Vagina (tissue), 2 donors: ENCODE measurements at regions not wholly inside any gene's neighbourhood (a gene's known extent, or its start where the extent isn't known, plus 50 kb on each side); places are given as distances from the start of the nearest gene placed in this dataset.
"Not testable (repeated sequence)": the region's sequence is repeated elsewhere in the genome, so short reads cannot be mapped to it uniquely, and the experiment has no call there.

Experiments used
- DNase-seq, 2 donors: peaks; one replicate each; pipeline ENCODE4 v3.0.0-alpha.2; 2017; ENCODE audit errors: extremely low spot score in 2 of 2
- H3K27ac ChIP-seq: fragments of 200-600 bp; sonication (generic); one replicate; pipeline ENCODE4 v1.5.1; 2019
- H3K27me3 ChIP-seq: fragments of 200-600 bp; sonication (generic); one replicate; pipeline ENCODE4 v1.5.1; 2019
- H3K36me3 ChIP-seq, 2 donors: fragments of 200-600 bp; sonication (generic); one replicate each; pipeline ENCODE4 v1.5.1; 2017 to 2019
- H3K4me1 ChIP-seq: fragments of 200-600 bp; sonication (generic); one replicate; pipeline ENCODE4 v1.5.1; 2019
- H3K4me3 ChIP-seq, 2 donors: fragments of 200-600 bp; sonication (generic); 1 replicate in 1 of 2; 2 replicates in 1 of 2; pipeline ENCODE4 v1.5.1; 2016 to 2019
- H3K9me3 ChIP-seq: fragments of 200-600 bp; sonication (generic); one replicate; pipeline ENCODE4 v1.5.1; 2019
- POLR2A ChIP-seq, 2 donors: fragments of 450-650 bp; IDR thresholded peaks; one replicate each; pipeline ENCODE4 v1.6.1; 2017; ENCODE audit warnings: antibody characterized with exemption in 2 of 2, mild to moderate bottlenecking in 2 of 2, moderate library complexity in 2 of 2
- POLR2AphosphoS5 ChIP-seq, 2 donors: sonication (generic); formaldehyde crosslinking; IDR thresholded peaks; one replicate each; pipeline ENCODE4 v1.9.0; 2017; ENCODE audit warnings: antibody characterized with exemption in 2 of 2, mild to moderate bottlenecking in 2 of 2, low read depth in 1 of 2; ENCODE audit not compliant: insufficient read depth in 1 of 2
- intact Hi-C: fragments of 100-400 bp; cut with DNase I; formaldehyde crosslinking; loops from one replicate; pipeline ENCODE4 v1.15.1; 2023
- TF ChIP-seq, protein P1 (sequence below), 3 experiments: fragments of 450-650 bp in 2 of 3; fragments of 200-600 bp in 1 of 3; sonication (generic) in 1 of 3; IDR thresholded peaks; one replicate each; pipeline ENCODE4 v1.5.1; 2017 to 2019; ENCODE audit warnings: antibody characterized with exemption in 3 of 3, mild to moderate bottlenecking in 2 of 3, moderate library complexity in 2 of 3

DNA sequence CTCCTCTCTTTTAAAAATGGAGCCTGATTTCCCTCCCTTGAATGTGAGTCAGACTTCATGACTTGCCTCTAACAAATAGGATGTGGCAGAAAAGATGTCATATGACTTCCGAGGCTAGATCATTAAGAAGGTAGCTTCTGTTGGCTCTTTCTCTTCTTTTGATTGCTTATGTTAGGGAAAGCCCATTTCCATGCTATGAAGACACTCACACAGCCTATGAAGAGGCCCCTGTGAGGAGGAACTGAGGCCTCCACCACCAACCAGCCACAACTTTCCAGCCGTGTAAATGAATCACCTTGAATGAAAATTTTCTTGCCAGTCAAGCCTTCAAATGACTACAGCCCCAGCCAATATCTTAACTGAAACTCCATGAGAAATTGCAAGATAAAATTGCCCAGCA lies 413.4 kb downstream of the TMEM38B start:
- Histone ChIP-seq H3K4me1 (no peaks in the 10 kb centered on the region), H3K27ac (no peak overlapping the region), H3K9me3 (no peaks in the 10 kb centered on the region), H3K4me3 (no peak overlapping the region), H3K27me3 (no peaks in the 10 kb centered on the region), H3K36me3 (no peaks in the 10 kb centered on the region)
- DNase-seq: no peak
- intact Hi-C loops: no loop called here
- TF ChIP-seq POLR2A (IDR thresholded peaks at IDR 0.05) (no peak), POLR2AphosphoS5 (IDR thresholded peaks at IDR 0.05; ENCODE audit: insufficient read depth in 1 of 2, low read depth in 1 of 2) (no peak)
- TF ChIP-seq, protein P1, sequence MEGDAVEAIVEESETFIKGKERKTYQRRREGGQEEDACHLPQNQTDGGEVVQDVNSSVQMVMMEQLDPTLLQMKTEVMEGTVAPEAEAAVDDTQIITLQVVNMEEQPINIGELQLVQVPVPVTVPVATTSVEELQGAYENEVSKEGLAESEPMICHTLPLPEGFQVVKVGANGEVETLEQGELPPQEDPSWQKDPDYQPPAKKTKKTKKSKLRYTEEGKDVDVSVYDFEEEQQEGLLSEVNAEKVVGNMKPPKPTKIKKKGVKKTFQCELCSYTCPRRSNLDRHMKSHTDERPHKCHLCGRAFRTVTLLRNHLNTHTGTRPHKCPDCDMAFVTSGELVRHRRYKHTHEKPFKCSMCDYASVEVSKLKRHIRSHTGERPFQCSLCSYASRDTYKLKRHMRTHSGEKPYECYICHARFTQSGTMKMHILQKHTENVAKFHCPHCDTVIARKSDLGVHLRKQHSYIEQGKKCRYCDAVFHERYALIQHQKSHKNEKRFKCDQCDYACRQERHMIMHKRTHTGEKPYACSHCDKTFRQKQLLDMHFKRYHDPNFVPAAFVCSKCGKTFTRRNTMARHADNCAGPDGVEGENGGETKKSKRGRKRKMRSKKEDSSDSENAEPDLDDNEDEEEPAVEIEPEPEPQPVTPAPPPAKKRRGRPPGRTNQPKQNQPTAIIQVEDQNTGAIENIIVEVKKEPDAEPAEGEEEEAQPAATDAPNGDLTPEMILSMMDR (IDR thresholded peaks at IDR 0.05): no peak

DNA sequence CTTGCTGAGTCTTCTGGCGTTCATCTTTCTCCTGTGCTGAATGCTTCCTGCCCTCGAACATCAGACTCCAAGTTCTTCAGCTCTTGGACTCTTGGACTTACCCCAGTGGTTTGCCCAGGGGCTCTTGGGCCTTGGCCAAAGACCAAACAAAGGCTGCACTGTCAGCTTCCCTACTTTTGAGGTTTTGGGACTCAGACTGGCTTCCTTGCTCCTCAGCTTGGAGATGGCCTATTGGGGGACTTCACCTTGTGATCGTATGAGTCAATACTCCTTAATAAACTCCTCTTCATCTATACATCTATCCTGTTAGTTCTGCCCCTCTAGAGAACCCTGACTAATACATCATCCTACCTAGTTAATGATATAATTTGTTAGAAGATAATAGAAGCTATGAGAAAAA lies 415.4 kb downstream of the TMEM38B start:
- H3K9me3 ChIP-seq, H3K27me3 ChIP-seq, DNase-seq, H3K4me1 ChIP-seq, H3K36me3 ChIP-seq, H3K4me3 ChIP-seq, intact Hi-C loops, H3K27ac ChIP-seq: not testable (repeated sequence)

DNA sequence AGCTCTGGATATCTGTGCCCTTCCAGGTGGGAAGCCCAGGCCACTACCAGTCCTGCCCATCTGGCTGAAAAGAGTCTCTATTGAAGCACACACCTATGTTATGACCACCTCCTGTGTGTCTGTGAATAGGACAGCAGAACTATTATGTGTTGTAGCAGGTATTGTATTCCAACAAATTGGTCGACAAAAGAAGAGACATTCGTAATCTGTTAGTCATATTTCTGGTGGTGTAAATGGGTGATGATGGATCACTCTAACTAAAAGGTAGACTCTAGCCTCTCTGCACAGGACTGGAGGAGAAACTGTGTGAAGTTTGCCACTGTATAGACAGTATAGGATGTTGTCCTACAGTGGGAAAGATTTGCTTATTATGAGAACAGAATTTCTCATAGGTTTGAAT lies 416.1 kb downstream of the TMEM38B start:
- no peak for TF ChIP-seq POLR2A (IDR thresholded peaks at IDR 0.05)
- TF ChIP-seq POLR2AphosphoS5 (IDR thresholded peaks at IDR 0.05; ENCODE audit: insufficient read depth in 1 of 2, low read depth in 1 of 2): no peak
- TF ChIP-seq, protein P1 (IDR thresholded peaks at IDR 0.05): no peak
- Histone ChIP-seq H3K27ac (no peak overlapping the region), H3K4me3 (no peak overlapping the region), H3K27me3 (no peaks in the 10 kb centered on the region), H3K4me1 (no peaks in the 10 kb centered on the region), H3K9me3 (no peaks in the 10 kb centered on the region), H3K36me3 (no peaks in the 10 kb centered on the region)
- intact Hi-C loops: no loop called here
- no peak for DNase-seq

DNA sequence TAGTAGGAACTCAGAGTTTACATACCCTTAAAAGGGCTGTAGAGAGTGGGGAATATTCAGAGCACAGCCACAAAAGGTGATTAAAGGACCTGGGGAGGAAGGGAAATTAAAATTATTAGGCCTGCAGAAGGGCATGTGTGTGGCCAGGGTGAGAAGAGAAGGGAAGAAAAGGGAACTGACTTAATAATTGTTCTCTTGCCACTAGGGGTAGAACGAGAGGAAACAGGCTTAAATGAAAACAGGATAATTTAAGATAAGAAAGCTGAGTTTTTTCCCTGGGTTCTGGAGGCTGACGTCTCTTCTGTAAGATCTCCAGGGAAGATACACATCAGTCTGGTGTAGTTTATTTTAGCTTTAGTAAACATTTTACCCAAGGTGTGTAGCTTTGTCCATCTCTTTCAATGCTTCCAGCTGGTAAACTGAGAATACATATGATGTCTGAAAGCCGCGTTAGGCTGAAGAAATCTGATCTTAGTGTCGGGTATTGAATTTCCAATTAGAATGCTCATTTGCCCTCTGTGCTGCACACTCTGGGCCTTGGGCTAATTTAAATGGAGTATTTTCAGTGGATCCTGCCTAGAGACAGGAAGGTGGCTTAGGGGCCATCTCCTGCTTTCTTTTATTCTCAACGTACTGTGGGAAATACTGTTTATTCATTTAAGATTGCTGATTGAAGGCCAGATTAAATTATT lies 416.8 kb downstream of the TMEM38B start:
- intact Hi-C loops: no loop called here
- no peaks in the 10 kb centered on the region for H3K36me3 ChIP-seq
- no peaks in the 10 kb centered on the region for H3K9me3 ChIP-seq

DNA sequence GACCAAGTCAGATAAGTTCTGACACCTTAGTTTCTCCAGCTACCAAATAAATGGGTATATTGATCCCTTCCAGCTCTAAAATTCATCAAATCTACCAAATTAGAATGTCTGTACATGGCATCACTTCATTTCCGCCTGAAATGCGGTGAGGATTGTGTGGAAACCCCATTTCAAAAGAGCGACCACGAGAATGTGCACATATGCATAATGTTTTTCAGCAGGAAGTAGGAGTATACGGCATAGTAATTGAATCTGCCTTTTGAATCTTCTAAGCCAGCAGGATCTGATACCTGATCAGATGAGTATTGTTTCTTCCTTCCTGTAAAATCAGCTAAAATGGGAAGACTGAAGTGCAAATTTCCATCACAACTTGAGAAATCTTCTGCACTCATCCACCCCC lies 418.6 kb downstream of the TMEM38B start:
- H3K36me3 ChIP-seq: no peaks in the 10 kb centered on the region
- no peak overlapping the region for H3K4me3 ChIP-seq
- H3K4me1 ChIP-seq: no peaks in the 10 kb centered on the region
- TF ChIP-seq POLR2A (IDR thresholded peaks at IDR 0.05): no peak
- no peak for TF ChIP-seq POLR2AphosphoS5 (IDR thresholded peaks at IDR 0.05; ENCODE audit: insufficient read depth in 1 of 2, low read depth in 1 of 2)
- TF ChIP-seq, protein P1 (IDR thresholded peaks at IDR 0.05): no peak
- H3K27ac ChIP-seq: no peak overlapping the region
- H3K27me3 ChIP-seq: no peaks in the 10 kb centered on the region
- no peaks in the 10 kb centered on the region for H3K9me3 ChIP-seq
- no peak for DNase-seq
- intact Hi-C loops: no loop called here

More for the DNA sequence above, 416.8 kb downstream of the TMEM38B start:
- TF ChIP-seq POLR2A (IDR thresholded peaks at IDR 0.05): no peak
- TF ChIP-seq POLR2AphosphoS5 (IDR thresholded peaks at IDR 0.05; ENCODE audit: insufficient read depth in 1 of 2, low read depth in 1 of 2): no peak
- TF ChIP-seq, protein P1 (IDR thresholded peaks at IDR 0.05): no peak
- DNase-seq: no peak
- Histone ChIP-seq H3K4me3 (no peak overlapping the region), H3K27me3 (no peaks in the 10 kb centered on the region), H3K27ac (no peak overlapping the region), H3K4me1 (no peaks in the 10 kb centered on the region)
